GM20000 (cell line): ENCODE measurements at regions not wholly inside any gene's neighbourhood (a gene's known extent, or its start where the extent isn't known, plus 50 kb on each side); places are given as distances from the start of the nearest gene placed in this dataset.

Experiments used
- DNase-seq: peaks from one replicate; pipeline ENCODE4 v3.0.0; 2012; ENCODE audit warnings: low spot score
- CTCF ChIP-seq: IDR thresholded peaks from 2 replicates; pipeline ENCODE4 v1.5.1; 2012; ENCODE audit warnings: mild to moderate bottlenecking, control low read depth; ENCODE audit errors: extremely low read depth, missing control alignments

- no peak for DNase-seq
- TF ChIP-seq CTCF, result no peak
Observed at GRCh38 chr19:28154077-28154476, 1058.9 kb downstream of the UQCRFS1 start.

GRCh38 chr19:28153123-28153522 lies 1059.8 kb downstream of the UQCRFS1 start:
- TF ChIP-seq CTCF, result no peak
- no peak for DNase-seq

- DNase-seq, result no peak
- TF ChIP-seq CTCF, result no peak
Observed at GRCh38 chr19:28152195-28152594, 1060.8 kb downstream of the UQCRFS1 start.

- no peak for TF ChIP-seq CTCF
- no peak for DNase-seq
Observed at GRCh38 chr19:28150129-28150528, 1062.8 kb downstream of the UQCRFS1 start.

- no peak for DNase-seq
Observed at GRCh38 chr19:28148554-28148953, 1064.4 kb downstream of the UQCRFS1 start.

GRCh38 chr19:28142258-28142657 lies 1070.7 kb downstream of the UQCRFS1 start:
- DNase-seq, result no peak
- TF ChIP-seq CTCF, result no peak

More at GRCh38 chr19:28148554-28148953, 1064.4 kb downstream of the UQCRFS1 start:
- no peak for TF ChIP-seq CTCF

- TF ChIP-seq CTCF, result no peak
- DNase-seq, result no peak
Observed at GRCh38 chr19:28140201-28140600, 1072.8 kb downstream of the UQCRFS1 start.
